H1 (cell line): ENCODE measurements at regions not wholly inside any gene's neighbourhood (a gene's known extent, or its start where the extent isn't known, plus 50 kb on each side); places are given as distances from the start of the nearest gene placed in this dataset.

Experiments
- CEBPB ChIP-seq: IDR thresholded peaks from 2 replicates; pipeline ENCODE4 v1.6.1; 2012; ENCODE audit warnings: low read depth, low read length
- SIN3A ChIP-seq, 2 experiments: IDR thresholded peaks in 1 of 2; conservative IDR thresholded peaks in 1 of 2; 2 replicates each; pipeline ENCODE4 v1.6.1; 2011 to 2012; ENCODE audit warnings: low read length in 2 of 2, improper control_type of control experiment in 1 of 2, low read depth in 1 of 2, mild to moderate bottlenecking in 1 of 2

DNA sequence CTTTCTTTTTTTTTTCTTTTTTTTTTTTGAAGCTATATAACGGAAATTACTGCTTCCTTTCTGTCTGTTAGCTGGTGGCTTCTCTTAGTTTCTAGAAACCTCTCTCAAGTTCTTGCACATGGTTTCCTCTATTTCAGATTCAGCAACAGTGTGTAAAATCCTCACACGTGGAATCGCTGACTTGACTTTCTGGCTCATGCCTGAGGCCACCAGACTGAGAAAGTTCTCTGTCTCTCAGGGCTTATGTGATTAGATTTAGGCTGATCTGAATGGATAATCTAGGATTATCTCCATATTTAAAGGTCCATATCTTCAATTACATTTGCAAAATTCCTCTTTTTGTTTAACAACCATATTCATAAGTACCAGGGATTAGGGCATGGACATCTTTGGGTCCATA is 856.3 kb upstream of the SLITRK6 start (continued):
- TF ChIP-seq SIN3A (conservative IDR thresholded peaks at IDR 0.05 in 1 of 2, IDR thresholded peaks at IDR 0.05 in 1 of 2; ENCODE audit: low read depth in 1 of 2, low read length in 2 of 2) (no peak), CEBPB (no peak)
